GM12891 (cell line): ENCODE measurements at regions not wholly inside any gene's neighbourhood (a gene's known extent, or its start where the extent isn't known, plus 50 kb on each side); places are given as distances from the start of the nearest gene placed in this dataset.

Experiments
- DNase-seq: peaks from one replicate; pipeline ENCODE4 v3.0.0; 2011; ENCODE audit warnings: low spot score; ENCODE audit not compliant: insufficient read length
- FAIRE-seq: peaks from 2 replicates; lab custom pipeline; 2011; peaks lifted over from hg19 to GRCh38; lab: Jason Lieb, UNC
- PAX5 ChIP-seq: IDR thresholded peaks from 2 replicates; pipeline ENCODE4 v1.6.1; 2011; ENCODE audit warnings: low read length, moderate library complexity, mild to moderate bottlenecking; ENCODE audit not compliant: insufficient read depth, severe bottlenecking
- POLR2A ChIP-seq: IDR thresholded peaks from 2 replicates; pipeline ENCODE4 v1.6.1; 2011; ENCODE audit warnings: low read depth, low read length, control low read depth
- POLR2AphosphoS5 ChIP-seq: IDR thresholded peaks from 2 replicates; pipeline ENCODE4 v1.6.1; 2011; ENCODE audit warnings: low read depth, low read length, control low read depth
- POU2F2 ChIP-seq: IDR thresholded peaks from 2 replicates; pipeline ENCODE4 v1.6.1; 2011; ENCODE audit warnings: low read depth, mild to moderate bottlenecking, control low read depth, low read length, moderate library complexity
- SPI1 ChIP-seq: IDR thresholded peaks from 2 replicates; pipeline ENCODE4 v1.6.1; 2011; ENCODE audit warnings: low read depth, low read length, control low read depth
- TAF1 ChIP-seq: IDR thresholded peaks from 2 replicates; pipeline ENCODE4 v1.6.1; 2011; ENCODE audit warnings: low read depth, low read length, control low read depth

DNA sequence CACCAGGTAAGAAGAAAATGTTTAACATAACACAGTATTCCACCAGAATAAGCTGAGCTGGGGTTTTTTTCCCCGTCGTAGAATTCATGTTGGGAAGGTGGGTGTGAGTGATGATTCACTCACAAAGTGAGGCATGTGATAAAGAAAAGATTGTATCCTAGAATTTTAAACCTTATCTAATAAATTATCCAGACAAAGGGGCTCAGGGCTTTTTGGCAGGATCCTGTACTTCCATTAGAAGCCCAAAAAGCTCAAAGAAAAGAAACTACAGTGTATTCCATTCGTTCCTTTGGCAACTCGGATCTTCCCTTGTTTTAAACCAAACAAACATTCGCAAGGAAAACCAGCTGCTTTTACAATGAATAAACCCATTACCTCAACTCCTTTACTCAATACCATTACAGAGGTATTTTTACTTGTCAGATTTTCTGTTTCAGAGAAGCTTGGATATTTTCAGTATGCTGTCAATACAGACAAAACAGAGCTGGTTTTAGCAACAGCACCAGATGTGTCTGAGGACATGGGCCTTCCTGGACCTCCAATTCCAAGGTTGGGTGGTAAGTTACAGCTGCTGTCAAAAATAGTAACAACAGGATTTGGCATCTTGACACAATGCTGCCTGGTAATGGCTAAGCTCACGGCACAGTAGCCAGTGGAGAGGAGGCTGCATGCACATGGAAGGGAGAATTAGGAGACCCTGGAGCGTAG, 159.9 kb upstream of the RUNX1 start:
- TF ChIP-seq POLR2AphosphoS5 (no peak), POU2F2 (no peak), PAX5 (no peak), TAF1 (no peak), POLR2A (no peak), SPI1 (no peak)
- FAIRE-seq (no peak), DNase-seq (no peak)

DNA sequence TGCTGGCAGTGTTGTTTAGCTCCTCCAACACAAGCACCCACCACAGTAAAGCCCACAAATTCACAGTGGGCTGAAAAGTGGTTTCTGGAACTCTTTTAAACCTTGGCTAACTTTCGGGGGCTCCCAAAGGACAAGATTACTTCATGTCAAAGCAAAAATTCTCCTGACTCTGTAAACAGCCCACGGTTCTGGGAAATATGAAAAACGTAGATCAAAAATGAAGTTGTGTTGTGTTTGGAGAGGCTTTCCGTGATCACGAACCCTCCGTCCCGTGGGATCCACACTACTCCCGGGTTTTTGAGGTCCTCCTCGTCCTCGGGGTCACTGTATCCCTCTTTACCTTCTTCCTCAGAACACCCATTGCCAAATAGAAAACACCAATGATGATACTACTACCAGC, 159.0 kb upstream of the RUNX1 start:
- DNase-seq = no peak
- TF ChIP-seq POLR2A (no peak), SPI1 (no peak), PAX5 (no peak), POLR2AphosphoS5 (no peak)
- FAIRE-seq = no peak

GRCh38 chr21:35207322-35207721, 158.2 kb upstream of the RUNX1 start:
- no peak for DNase-seq
- TF ChIP-seq SPI1 (no peak), POU2F2 (no peak), POLR2A (no peak), TAF1 (no peak), PAX5 (no peak), POLR2AphosphoS5 (no peak)
- FAIRE-seq = no peak

GRCh38 chr21:35206141-35207125, 157.3 kb upstream of the RUNX1 start:
- TF ChIP-seq SPI1 = peak; percentile 93
- no peak for TF ChIP-seq POLR2AphosphoS5
- DNase-seq = no peak
- peak; percentile 83 for FAIRE-seq

GRCh38 chr21:35204850-35205541, 155.9 kb upstream of the RUNX1 start:
- DNase-seq = no peak
- FAIRE-seq = peak; percentile 33
- TF ChIP-seq TAF1 (no peak), SPI1 (peak; percentile 50; the same call in 1 of the 2 replicates)

DNA sequence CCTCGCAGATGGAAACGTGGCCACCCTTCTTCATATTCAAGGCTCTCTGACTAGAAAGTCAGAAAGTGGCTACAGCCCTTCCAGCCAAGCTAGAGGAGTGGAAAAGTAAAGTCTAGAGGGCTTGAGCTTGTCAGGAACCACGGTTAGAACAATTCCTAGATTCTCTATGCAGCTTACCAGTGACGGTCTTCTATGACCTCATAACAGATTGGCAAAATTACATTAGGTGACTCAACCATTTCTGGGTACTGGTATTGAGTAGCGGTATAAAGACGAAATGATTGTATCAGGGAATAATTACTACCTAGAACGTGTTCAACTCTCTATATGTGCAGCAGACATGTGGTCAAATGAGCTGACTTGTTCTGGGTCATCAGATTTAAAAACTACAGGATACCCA, 155.0 kb upstream of the RUNX1 start:
- no peak for DNase-seq
- TF ChIP-seq POLR2AphosphoS5 (no peak), POLR2A (no peak), PAX5 (no peak), TAF1 (no peak), POU2F2 (no peak), SPI1 (no peak)
- no peak for FAIRE-seq

DNA sequence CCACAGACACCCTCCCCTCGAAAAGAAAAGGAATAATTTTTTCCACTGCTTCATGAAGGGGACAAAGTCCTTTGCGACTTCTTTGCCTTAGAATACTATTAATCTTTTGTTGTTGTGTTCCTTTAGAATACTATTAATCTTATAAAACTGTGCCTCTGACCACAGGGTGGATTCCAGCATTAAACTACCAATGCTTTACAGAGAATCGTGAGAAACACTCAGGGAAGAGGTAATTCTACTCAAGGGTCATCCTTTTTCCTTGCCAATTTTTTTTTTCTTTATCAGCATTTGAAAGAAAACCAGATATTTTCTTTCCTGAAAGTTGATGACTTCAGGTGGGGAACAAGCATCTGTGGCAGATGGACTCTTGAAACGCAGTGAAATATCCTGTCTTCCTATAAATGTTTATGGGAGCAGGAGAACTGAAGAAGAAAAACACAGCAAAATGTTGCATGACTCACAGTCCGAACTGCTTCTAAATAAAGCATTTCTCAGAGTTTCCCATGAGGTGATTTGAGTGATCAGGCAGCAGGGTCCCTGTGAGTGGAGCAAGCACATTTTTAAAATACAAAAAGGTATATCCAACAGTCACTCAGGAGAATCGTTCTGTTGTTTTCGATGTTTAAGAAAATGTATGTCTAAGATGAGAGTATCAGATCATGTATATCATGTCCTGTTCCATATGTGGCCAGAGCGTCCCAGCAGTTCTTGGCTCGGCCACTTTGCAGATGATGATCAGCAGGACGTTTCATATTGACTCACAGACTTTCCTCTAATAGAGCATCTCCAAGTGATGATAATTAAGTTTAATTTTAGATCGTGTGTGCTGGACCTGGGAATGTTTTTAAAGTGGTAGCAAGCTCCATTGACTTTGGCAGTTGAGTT, 154.2 kb upstream of the RUNX1 start:
- peak; percentile 31 for FAIRE-seq

GRCh38 chr21:35202431-35202830, 153.3 kb upstream of the RUNX1 start:
- no peak for FAIRE-seq
- TF ChIP-seq TAF1 (no peak), POU2F2 (no peak), SPI1 (no peak), POLR2A (no peak), PAX5 (no peak), POLR2AphosphoS5 (no peak)

More for the DNA sequence above, 154.2 kb upstream of the RUNX1 start:
- no peak for TF ChIP-seq POU2F2
- no peak for TF ChIP-seq PAX5
- no peak for TF ChIP-seq SPI1
- TF ChIP-seq POLR2A = no peak
- TF ChIP-seq TAF1 = no peak
- no peak for TF ChIP-seq POLR2AphosphoS5
- no peak for DNase-seq

More at GRCh38 chr21:35202431-35202830, 153.3 kb upstream of the RUNX1 start:
- no peak for DNase-seq
